GM21423 (cell line): ENCODE measurements at regions not wholly inside any gene's neighbourhood (a gene's known extent, or its start where the extent isn't known, plus 50 kb on each side); places are given as distances from the start of the nearest gene placed in this dataset.

Experiments
- ATAC-seq: cut with Tn5 transposase; IDR thresholded peaks from one replicate; pipeline ENCODE4 v1.9.1; 2021; ENCODE audit warnings: mild to moderate bottlenecking, moderate library complexity; ENCODE audit not compliant: unreplicated experiment

DNA sequence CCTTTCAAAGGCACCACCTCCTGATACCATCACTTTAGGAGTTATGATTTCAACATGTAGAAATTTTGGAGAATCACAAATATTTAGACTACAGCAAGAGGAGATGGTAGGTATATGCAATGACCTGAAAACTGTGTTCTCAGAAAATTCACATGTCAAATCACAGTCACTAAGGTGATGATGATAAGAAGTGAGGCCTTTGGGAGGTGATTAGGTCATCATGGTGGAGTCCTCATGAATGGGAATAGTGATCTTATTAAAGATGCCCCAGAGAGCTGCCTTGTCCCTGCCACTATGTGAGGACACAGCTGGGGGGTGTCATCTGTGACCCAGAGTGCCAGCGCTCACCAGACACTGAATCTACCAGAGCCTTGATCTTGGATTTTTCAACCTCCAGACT lies 513.5 kb upstream of the TUSC1 start:
- no peak for ATAC-seq

GRCh38 chr9:26181836-26182235 lies 503.6 kb upstream of the TUSC1 start:
- ATAC-seq = no peak

DNA sequence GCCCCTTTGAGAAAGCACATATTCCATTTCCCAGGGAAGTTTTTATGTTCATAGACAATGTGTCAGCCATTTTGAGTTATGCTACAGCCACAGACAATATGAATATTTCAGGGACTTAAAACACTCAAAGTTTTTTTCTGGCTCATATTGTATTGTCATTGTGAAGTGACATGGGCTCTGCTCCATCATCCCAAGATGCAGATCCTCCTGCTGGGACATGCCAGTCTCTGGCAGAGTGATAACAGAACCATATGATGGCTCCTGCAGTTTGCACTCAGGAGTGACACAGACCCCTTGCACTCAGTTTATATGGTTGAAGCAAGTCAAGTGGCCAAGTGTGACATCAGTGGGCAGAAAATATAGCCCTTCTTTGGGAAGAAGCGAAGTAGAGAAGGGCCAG lies 498.4 kb upstream of the TUSC1 start:
- ATAC-seq = no peak

GRCh38 chr9:26175264-26175663 lies 497.0 kb upstream of the TUSC1 start:
- ATAC-seq = no peak

GRCh38 chr9:26172301-26172700 lies 494.1 kb upstream of the TUSC1 start:
- no peak for ATAC-seq

GRCh38 chr9:26171691-26172090 lies 493.4 kb upstream of the TUSC1 start:
- ATAC-seq = no peak

DNA sequence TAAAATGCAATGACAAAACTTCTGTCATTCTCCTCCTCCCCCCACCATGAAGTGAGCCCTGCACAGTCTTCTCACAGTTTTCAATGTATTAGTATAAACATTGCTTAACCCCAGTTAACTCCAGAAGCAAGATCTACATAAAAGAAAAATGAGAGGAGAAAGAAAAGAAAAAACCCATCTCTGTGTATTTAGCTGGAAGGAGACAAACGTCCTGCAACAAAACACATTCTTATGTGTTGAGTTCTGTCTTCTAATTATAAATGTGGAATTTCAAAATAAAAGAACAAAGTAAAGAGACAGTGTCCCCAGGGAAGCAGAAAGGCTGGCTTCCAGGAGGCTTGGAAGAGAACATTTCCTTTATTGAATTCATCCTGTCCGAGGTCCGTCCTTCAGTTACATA lies 491.9 kb upstream of the TUSC1 start:
- no peak for ATAC-seq

- no peak for ATAC-seq
Measured at GRCh38 chr9:26169708-26170107, 491.5 kb upstream of the TUSC1 start.

- ATAC-seq = no peak
Measured at GRCh38 chr9:26166537-26166936, 488.3 kb upstream of the TUSC1 start.

DNA sequence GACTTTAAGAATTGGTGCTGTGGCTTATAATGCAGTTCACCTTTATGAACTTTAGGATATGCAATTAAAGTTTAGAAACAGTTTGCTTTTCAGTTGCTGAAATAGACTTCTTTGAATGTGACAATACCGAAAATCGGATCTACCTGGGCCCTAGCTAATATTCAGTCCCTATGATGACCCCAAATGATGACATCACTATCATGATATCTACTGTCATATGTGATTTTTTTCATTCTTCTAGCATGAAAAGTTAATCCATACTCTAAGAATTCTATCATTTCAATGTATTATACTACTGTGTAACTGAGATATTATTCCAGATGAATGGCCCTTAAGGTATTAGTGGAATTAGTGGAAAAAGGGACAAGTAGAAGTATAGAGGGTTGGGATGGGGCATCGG lies 487.2 kb upstream of the TUSC1 start:
- no peak for ATAC-seq

GRCh38 chr9:26163931-26164330 lies 485.7 kb upstream of the TUSC1 start:
- ATAC-seq = no peak

- no peak for ATAC-seq
Measured at GRCh38 chr9:26159575-26160392, 481.5 kb upstream of the TUSC1 start.

DNA sequence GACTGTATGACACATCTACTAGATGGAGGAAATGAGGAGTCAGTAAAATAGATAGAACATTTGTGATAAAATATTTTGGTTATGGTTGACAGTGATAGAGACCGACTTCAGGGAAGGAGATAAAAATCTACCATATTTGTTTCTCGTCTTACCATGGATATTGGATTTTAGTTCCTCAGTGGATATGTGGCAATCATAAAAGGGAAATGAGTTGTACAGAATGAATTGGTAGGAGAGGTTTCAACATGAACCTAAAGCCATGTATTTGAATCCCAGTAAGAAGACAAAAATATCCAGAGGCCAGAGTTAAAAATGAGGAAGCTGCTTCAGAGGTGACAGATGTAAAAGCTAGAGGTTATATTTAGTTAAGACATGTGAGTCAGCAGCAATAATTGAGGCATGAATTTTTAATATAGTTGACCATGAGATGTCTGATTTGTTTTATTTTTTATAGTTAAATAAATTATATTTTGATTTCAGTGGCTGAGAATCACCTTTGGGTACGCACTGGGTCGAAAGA lies 480.4 kb upstream of the TUSC1 start:
- no peak for ATAC-seq

DNA sequence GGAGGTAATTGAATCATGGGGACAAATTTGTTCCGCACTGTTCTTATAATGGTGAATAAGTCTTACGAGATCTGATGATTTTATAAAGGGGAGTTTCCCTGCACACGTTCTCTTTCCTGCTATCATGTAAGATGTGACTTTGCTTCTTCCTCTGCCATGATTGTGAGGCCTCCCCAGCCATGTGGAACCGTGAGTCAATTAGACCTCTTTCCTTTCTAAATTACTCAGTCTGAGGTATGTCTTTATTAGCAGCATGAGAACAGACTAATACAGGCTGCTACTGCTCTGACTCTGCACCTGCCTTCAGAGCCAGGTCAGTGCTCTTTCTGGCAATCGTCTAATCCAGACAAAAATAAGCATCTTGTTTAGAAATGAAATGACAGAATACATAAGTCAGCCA lies 479.2 kb upstream of the TUSC1 start:
- ATAC-seq = no peak

DNA sequence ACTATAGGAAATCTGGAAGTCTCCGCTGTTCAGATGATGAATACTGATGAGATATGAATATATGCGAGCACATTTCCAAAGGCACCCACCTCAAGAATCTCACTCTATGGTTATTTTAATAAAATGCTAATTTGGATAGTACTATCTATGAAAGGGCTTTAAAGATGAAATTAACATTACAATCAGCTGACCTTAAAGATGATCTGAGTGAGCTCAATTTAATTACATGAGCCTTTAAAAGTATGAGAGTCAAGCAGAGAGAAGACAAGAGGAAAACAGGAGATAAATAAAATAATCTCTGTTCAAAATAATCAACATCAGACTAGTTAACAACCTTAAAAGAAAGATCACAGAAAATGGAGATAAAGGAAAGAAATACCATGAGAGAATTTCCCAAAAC lies 474.1 kb upstream of the TUSC1 start:
- ATAC-seq = no peak

DNA sequence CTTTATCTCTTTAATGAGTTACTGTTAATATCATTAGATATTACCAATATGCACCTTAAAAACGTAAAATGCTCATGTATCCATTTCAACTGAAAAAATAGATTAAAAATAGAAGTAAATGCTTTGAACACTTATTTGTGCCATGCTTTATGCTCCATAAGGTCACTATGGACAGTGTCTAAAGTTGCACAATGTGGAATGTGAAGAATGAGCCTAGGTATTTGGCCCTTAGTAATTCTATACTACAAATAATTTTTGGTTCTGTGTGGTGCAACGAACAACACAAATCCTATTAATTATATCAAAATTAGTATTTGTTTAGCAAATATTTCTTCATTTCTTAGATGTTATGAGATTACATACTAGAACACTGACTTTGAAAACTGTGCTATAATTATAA lies 469.9 kb upstream of the TUSC1 start:
- no peak for ATAC-seq

DNA sequence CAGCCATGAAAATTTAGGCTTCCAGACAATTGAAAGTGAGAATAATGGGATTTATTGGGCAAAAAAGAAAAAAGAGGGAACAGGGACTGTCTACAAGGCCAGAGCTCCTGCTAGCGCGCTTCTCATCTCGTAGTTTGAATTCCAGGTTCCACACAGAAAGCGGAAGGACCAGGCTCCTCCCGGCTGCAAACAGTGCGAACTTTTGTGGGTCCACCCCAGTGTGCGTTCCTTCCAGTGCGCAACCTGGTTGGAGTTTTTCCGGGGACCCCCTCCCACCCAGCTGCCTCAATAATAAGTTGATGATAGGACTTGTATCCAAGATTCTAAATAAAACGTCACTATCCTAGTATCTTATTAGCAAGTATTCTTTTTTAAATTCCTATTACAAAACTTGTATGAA lies 467.7 kb upstream of the TUSC1 start:
- no peak for ATAC-seq

- no peak for ATAC-seq
Measured at GRCh38 chr9:26142631-26143030, 464.4 kb upstream of the TUSC1 start.

GRCh38 chr9:26142201-26142600 lies 464.0 kb upstream of the TUSC1 start:
- ATAC-seq = no peak

- no peak for ATAC-seq
Measured at GRCh38 chr9:26133537-26133936, 455.3 kb upstream of the TUSC1 start.

GRCh38 chr9:26132746-26133312 lies 454.6 kb upstream of the TUSC1 start:
- no peak for ATAC-seq

DNA sequence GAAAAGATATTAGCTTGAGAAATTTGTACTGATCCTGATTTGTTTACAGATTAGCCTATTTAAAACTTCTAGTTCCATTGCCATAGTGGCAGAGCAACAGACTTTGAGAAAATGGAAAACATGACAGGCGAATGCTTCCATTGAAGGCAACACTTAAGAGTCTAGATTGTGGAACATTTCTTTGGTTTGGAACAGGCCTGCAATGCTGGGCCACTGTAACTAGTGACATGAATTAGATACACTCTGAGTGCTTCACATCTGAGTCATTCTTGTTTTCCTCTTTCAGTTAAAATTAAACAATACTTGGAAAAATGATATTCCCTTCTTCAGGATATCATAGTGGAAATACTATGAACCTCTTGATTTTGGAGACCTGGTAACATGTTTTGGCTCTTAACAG lies 453.6 kb upstream of the TUSC1 start:
- no peak for ATAC-seq

- ATAC-seq = no peak
Measured at GRCh38 chr9:26129217-26129616, 451.0 kb upstream of the TUSC1 start.
